SK-N-SH (cell line): ENCODE measurements at regions not wholly inside any gene's neighbourhood (a gene's known extent, or its start where the extent isn't known, plus 50 kb on each side); places are given as distances from the start of the nearest gene placed in this dataset.
A peak's percentile ranks its signal among the peaks of the same experiment; 100 is the strongest.

ENCODE experiments used
- CTCF ChIA-PET: fragments of 300-600, 350-600 bp; formaldehyde crosslinking; extraction: SDS; loops from one replicate; lab custom pipeline; 2021; lab: Yijun Ruan, JAX
- POLR2A ChIA-PET: fragments of 350-600 bp; sonication (Branson Sonifier 250); formaldehyde crosslinking; extraction: SDS; loops from one replicate; lab custom pipeline; 2020; ENCODE audit warnings: antibody characterized with exemption, inconsistent platforms; lab: Yijun Ruan, JAX
- DNase-seq: peaks from one replicate; pipeline ENCODE4 v3.0.0; 2012
- H2AFZ ChIP-seq: fragments of 200-600 bp; sonication (generic); 2 replicates; pipeline ENCODE4 v1.8.1; 2016; ENCODE audit warnings: antibody characterized with exemption, mild to moderate bottlenecking, low read depth
- H3F3A ChIP-seq: fragments of 200-600 bp; sonication (generic); replicated peaks from 2 replicates; pipeline ENCODE3; 2016; ENCODE audit warnings: antibody characterized with exemption, mild to moderate bottlenecking; ENCODE audit not compliant: insufficient read depth
- H3K27ac ChIP-seq, 2 experiments: fragments of 200-500 bp in 1 of 2; fragments of 200-600 bp in 1 of 2; sonication (Bioruptor generic) in 1 of 2; sonication (generic), shearing (Covaris generic) in 1 of 2; 2 replicates each; pipeline versions ENCODE4 v1.5.1 to v1.6.1; 2014 to 2016; ENCODE audit warnings: low read depth in 2 of 2, inconsistent platforms in 1 of 2, low read length in 1 of 2, mild to moderate bottlenecking in 1 of 2, mixed read lengths in 1 of 2
- H3K27me3 ChIP-seq: fragments of 200-600 bp; sonication (generic), shearing (Covaris generic); 2 replicates; pipeline ENCODE4 v1.6.1; 2016; ENCODE audit warnings: mixed run types; ENCODE audit not compliant: insufficient read depth
- H3K36me3 ChIP-seq, 2 experiments: fragments of 200-500 bp in 1 of 2; fragments of 200-600 bp in 1 of 2; sonication (Bioruptor generic) in 1 of 2; sonication (generic) in 1 of 2; replicated peaks in 1 of 2; 2 replicates each; pipeline versions ENCODE3 to v1.5.1; 2014 to 2016; ENCODE audit warnings: low read length in 1 of 2, mild to moderate bottlenecking in 1 of 2; ENCODE audit not compliant: insufficient read depth in 2 of 2, control insufficient read depth in 1 of 2
- H3K4me1 ChIP-seq, 2 experiments: fragments of 200-500 bp in 1 of 2; fragments of 200-600 bp in 1 of 2; sonication (Bioruptor generic) in 1 of 2; sonication (generic), shearing (Covaris generic) in 1 of 2; 2 replicates each; pipeline versions ENCODE4 v1.5.1 to v1.6.1; 2014 to 2016; ENCODE audit warnings: low read depth in 1 of 2, low read length in 1 of 2, mixed run types in 1 of 2; ENCODE audit not compliant: insufficient read depth in 2 of 2, control insufficient read depth in 1 of 2
- H3K4me2 ChIP-seq: fragments of 200-600 bp; sonication (generic), shearing (Covaris generic); 2 replicates; pipeline ENCODE4 v1.6.1; 2017; ENCODE audit warnings: mixed run types
- H3K4me3 ChIP-seq, 2 experiments: fragments of 200-500 bp in 1 of 2; fragments of 200-600 bp in 1 of 2; sonication (Bioruptor generic) in 1 of 2; sonication (generic), shearing (Covaris generic) in 1 of 2; 2 replicates each; pipeline versions ENCODE4 v1.5.1 to v1.8.1; 2014 to 2016; ENCODE audit warnings: low read depth in 2 of 2, inconsistent platforms in 1 of 2, low read length in 1 of 2, mild to moderate bottlenecking in 1 of 2, mixed read lengths in 1 of 2, moderate library complexity in 1 of 2
- H3K79me2 ChIP-seq: fragments of 200-600 bp; sonication (generic); 2 replicates; pipeline ENCODE4 v1.8.1; 2017; ENCODE audit warnings: mild to moderate bottlenecking; ENCODE audit not compliant: insufficient read depth
- H3K9ac ChIP-seq: fragments of 200-600 bp; sonication (generic); 2 replicates; pipeline ENCODE4 v1.6.1; 2017; ENCODE audit warnings: mixed run types
- H3K9me2 ChIP-seq: fragments of 200-600 bp; sonication (generic); 2 replicates; pipeline ENCODE4 v1.6.1; 2017; ENCODE audit warnings: mixed run types
- H3K9me3 ChIP-seq: fragments of 200-600 bp; sonication (generic); 2 replicates; pipeline ENCODE4 v1.6.1; 2017; ENCODE audit warnings: mixed run types, mild to moderate bottlenecking, moderate library complexity
- H4K20me1 ChIP-seq: fragments of 200-600 bp; sonication (generic); 2 replicates; pipeline ENCODE4 v1.6.1; 2017; ENCODE audit warnings: mild to moderate bottlenecking, mixed run types; ENCODE audit not compliant: insufficient read depth
- CTCF ChIP-seq: fragments of 200-600 bp; sonication (generic); IDR thresholded peaks from 2 replicates; pipeline ENCODE4 v1.6.1; 2017; ENCODE audit warnings: antibody characterized with exemption, mild to moderate bottlenecking, moderate library complexity
- ELF1 ChIP-seq: IDR thresholded peaks from 2 replicates; pipeline ENCODE4 v1.4.0; 2012
- EZH2phosphoT487 ChIP-seq: fragments of 200-600 bp; sonication (generic); IDR thresholded peaks from 2 replicates; pipeline ENCODE4 v1.6.1; 2017; ENCODE audit warnings: low read depth, mixed run types, mild to moderate bottlenecking, antibody characterized with exemption, moderate library complexity, borderline replicate concordance
- FOXM1 ChIP-seq: IDR thresholded peaks from 2 replicates; pipeline ENCODE4 v1.4.0; 2012; ENCODE audit warnings: low read depth, mild to moderate bottlenecking
- MEF2A ChIP-seq: IDR thresholded peaks from 2 replicates; pipeline ENCODE4 v1.4.0; 2012; ENCODE audit warnings: low read depth, borderline replicate concordance
- NRF1 ChIP-seq: IDR thresholded peaks from 2 replicates; pipeline ENCODE4 v1.6.1; 2012; ENCODE audit warnings: low read depth, mild to moderate bottlenecking, low read length
- PBX3 ChIP-seq: IDR thresholded peaks from 2 replicates; pipeline ENCODE4; 2012
- POLR2AphosphoS5 ChIP-seq: IDR thresholded peaks from 2 replicates; pipeline ENCODE4 v1.6.1; 2012; ENCODE audit warnings: low read depth, low read length
- RFX5 ChIP-seq: IDR thresholded peaks from 2 replicates; pipeline ENCODE4 v1.6.1; 2012; ENCODE audit warnings: mild to moderate bottlenecking, improper control_type of control experiment, low read length
- RXRA ChIP-seq: IDR thresholded peaks from 2 replicates; pipeline ENCODE4 v1.4.0; 2012; ENCODE audit warnings: low read depth, mild to moderate bottlenecking, borderline replicate concordance
- TCF12 ChIP-seq: IDR thresholded peaks from 2 replicates; pipeline ENCODE4 v1.4.0; 2012
- YY1 ChIP-seq: IDR thresholded peaks from 2 replicates; pipeline ENCODE4 v1.4.0; 2012; ENCODE audit warnings: low read depth, mild to moderate bottlenecking
- ZBTB33 ChIP-seq: IDR thresholded peaks from 2 replicates; pipeline ENCODE4 v1.4.0; 2012; ENCODE audit warnings: low read depth, borderline replicate concordance
- WGBS: methylation state at CpG from one replicate; pipeline ENCODE4 v1.1.6; 2017; ENCODE audit warnings: low lambda C conversion rate; 5-methylcytosine and 5-hydroxymethylcytosine counted together

GRCh38 chr1:23638786-23639241, 52.8 kb upstream of the RPL11 start (continued):
- no peak for TF ChIP-seq ZBTB33
- TF ChIP-seq, all 33 proteins: peak for 4

- no peaks in the 10 kb centered on the region for H3K36me3 ChIP-seq
- no peaks in the 10 kb centered on the region for H3K27me3 ChIP-seq
- peaks cover 3 to 31% of the 10 kb centered on the region in 2 experiments; a peak in 2 of 4 replicates for H3K4me1 ChIP-seq
- H3K4me3 ChIP-seq, result no peak overlapping the region
- H2AFZ ChIP-seq, result no peak overlapping the region
- H3F3A ChIP-seq, result peaks cover 6% of the 10 kb centered on the region
- TF ChIP-seq ELF1 (no peak), CTCF (no peak), POLR2AphosphoS5 (no peak), EZH2phosphoT487 (no peak), RFX5 (no peak), YY1 (no peak), NRF1 (no peak), PBX3 (no peak), TCF12 (no peak), MEF2A (no peak), FOXM1 (no peak), RXRA (no peak)
- no peak overlapping the region for H3K9ac ChIP-seq
- H3K79me2 ChIP-seq, result no peaks in the 10 kb centered on the region
- H4K20me1 ChIP-seq, result no peaks in the 10 kb centered on the region
- POLR2A ChIA-PET, result interaction anchor here (1.3 to 2.0 kb wide), 4 partner anchors 53 to 85 kb away, joined by 3 to 7 read pairs (median 6); partner anchors contain the start of genes ID3 and RPL11
- no peaks in the 10 kb centered on the region for H3K9me2 ChIP-seq
- 80% methylated on average over 4 of the region's 4 CpGs for whole genome bisulfite sequencing
- CTCF ChIA-PET, result interaction anchor here (1.1 to 12.6 kb wide), 29 partner anchors 9 to 155 kb away, joined by 3 to 708 read pairs (median 8); partner anchors contain the start of genes ASAP3, E2F2, ID3 and RPL11
- no peak for DNase-seq
- no peaks in the 10 kb centered on the region for H3K9me3 ChIP-seq
- no peak overlapping the region for H3K4me2 ChIP-seq
- H3K27ac ChIP-seq, result peak overlapping the region in 1 of 2 experiments; percentile 80; a peak in 2 of 4 replicates
Measured at GRCh38 chr1:23638188-23638619, 53.4 kb upstream of the RPL11 start.
